ENCODE measurements at regions not wholly inside any gene's neighbourhood (a gene's known extent, or its start where the extent isn't known, plus 50 kb on each side); places are given as distances from the start of the nearest gene placed in this dataset.

DNA sequence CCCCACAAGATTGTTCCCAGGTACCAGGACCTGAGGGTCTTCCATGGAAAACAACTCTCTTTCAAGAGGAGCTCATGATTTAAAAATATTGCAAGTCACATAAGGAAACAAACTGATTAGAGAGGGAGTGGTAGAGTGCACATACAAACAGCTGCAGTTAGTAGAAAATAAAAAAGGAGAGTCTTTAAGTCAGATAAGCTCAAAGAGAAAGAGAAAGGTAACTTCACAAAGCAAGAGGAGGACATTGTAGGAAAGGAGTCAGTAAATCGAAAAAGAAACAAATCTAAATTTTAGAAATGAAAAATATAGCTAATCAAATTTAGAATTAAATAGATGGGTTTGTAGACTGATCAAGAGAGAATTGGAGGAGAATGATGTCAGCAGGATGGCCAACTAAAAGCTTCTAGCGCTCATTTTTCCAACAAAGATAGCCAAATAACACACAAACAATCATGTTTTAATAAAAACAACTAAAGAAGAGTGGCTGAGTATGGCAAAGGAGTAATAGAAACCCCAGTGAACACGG, 86.1 kb upstream of the CD53 start:
- no peak for TF ChIP-seq CTCF (IDR thresholded peaks at IDR 0.05; ENCODE audit: borderline replicate concordance, control extremely low read depth, extremely low read depth, insufficient read depth, missing control alignments)
- DNase-seq (ENCODE audit: low spot score) = no peak
- in situ Hi-C loops (cut with MboI; ENCODE audit: low sequenced_read_pairs, unreplicated experiment) = loop anchor here (10.0 kb wide), 1 partner anchor 208 kb away; no protein-coding TSS in a partner anchor

GRCh38 chr1:110785612-110786011, 87.3 kb upstream of the CD53 start:
- TF ChIP-seq CTCF (IDR thresholded peaks at IDR 0.05; ENCODE audit: borderline replicate concordance, control extremely low read depth, extremely low read depth, insufficient read depth, missing control alignments) = no peak
- DNase-seq (ENCODE audit: low spot score) = no peak
- in situ Hi-C loops (cut with MboI; ENCODE audit: low sequenced_read_pairs, unreplicated experiment) = loop anchor here (10.0 kb wide), 1 partner anchor 209 kb away; no protein-coding TSS in a partner anchor

- in situ Hi-C loops (cut with MboI; ENCODE audit: low sequenced_read_pairs, unreplicated experiment) = loop anchor here (10.0 kb wide), 1 partner anchor 210 kb away; no protein-coding TSS in a partner anchor
- no peak for TF ChIP-seq CTCF (IDR thresholded peaks at IDR 0.05; ENCODE audit: borderline replicate concordance, control extremely low read depth, extremely low read depth, insufficient read depth, missing control alignments)
- DNase-seq (ENCODE audit: low spot score) = no peak
Observed at GRCh38 chr1:110785055-110785454, 87.9 kb upstream of the CD53 start.

GRCh38 chr1:110783292-110783918, 89.5 kb upstream of the CD53 start:
- TF ChIP-seq CTCF (IDR thresholded peaks at IDR 0.05; ENCODE audit: borderline replicate concordance, control extremely low read depth, extremely low read depth, insufficient read depth, missing control alignments) = peak; percentile 94
- peak; percentile 68 for DNase-seq (ENCODE audit: low spot score)
- in situ Hi-C loops (cut with MboI; ENCODE audit: low sequenced_read_pairs, unreplicated experiment) = loop anchor here (5.0 to 10.0 kb wide), 2 partner anchors 166 to 211 kb away; no protein-coding TSS in a partner anchor

DNA sequence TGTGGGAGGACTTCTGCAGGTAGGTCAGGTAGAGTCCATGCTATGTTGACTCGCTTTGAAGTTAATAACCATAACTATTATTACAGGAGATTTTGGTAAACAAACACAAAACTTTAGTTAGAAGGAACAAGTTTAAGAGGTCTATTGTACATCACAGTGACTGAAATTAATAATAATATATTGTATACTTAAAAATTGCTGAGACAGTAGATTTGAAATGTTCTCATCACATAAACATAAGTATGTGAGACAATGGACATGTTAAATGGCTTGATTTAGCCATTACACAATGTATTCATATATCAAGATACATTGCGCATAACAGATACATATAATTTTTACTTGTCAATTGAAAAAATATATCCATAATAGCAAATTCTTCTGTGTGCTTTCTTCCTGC, 91.4 kb upstream of the CD53 start:
- TF ChIP-seq CTCF (IDR thresholded peaks at IDR 0.05; ENCODE audit: borderline replicate concordance, control extremely low read depth, extremely low read depth, insufficient read depth, missing control alignments) = no peak
- no peak for DNase-seq (ENCODE audit: low spot score)
- in situ Hi-C loops (cut with MboI; ENCODE audit: low sequenced_read_pairs, unreplicated experiment) = loop anchor here (5.0 to 10.0 kb wide), 2 partner anchors 164 to 213 kb away; no protein-coding TSS in a partner anchor

DNA sequence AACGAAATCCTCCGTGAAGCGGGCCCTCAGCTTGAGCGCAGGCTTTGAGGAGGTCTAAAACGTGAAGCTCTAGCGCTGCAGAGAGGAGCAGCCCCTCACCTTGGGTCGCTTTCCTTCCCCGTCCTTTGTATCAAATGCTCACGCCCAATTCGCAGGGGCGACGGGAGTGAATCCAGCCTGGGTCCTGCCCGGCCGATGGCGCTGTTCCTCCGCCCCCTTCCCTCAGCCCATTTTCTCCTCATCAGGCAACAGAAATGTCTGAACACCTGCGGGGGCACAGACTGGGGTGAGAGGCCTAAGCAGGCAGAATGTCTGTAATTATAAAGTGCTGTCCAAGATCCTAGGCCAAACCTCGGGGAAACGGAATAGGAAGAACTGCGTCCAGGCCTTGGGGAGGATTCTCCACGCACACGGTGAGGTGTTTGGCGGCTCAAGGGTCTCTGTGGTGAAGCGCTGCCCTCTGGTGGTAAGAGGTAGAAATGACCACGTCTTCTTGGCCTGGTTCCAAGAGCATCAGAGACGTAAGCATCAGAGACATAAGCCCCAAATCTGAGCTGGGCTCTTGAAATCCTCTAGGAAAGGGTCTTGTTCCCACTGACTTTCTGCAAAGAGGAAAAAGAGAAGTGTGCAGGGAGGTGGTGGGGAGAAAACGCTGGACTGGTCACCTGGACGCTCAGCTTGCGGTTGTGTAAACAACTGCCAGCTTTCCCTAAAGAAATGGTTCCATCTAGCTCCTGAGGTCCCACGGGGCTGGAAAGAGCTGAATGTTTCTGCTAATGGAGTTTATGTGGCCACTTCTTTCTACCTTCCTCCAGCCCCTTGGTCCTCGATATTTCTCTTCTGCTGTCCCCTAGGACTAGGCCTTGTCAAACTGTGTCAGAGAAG, 92.1 kb upstream of the CD53 start:
- in situ Hi-C loops (cut with MboI; ENCODE audit: low sequenced_read_pairs, unreplicated experiment) = loop anchor here (5.0 to 10.0 kb wide), 2 partner anchors 164 to 214 kb away; no protein-coding TSS in a partner anchor
- peak; percentile 75 for TF ChIP-seq CTCF (IDR thresholded peaks at IDR 0.05; ENCODE audit: borderline replicate concordance, control extremely low read depth, extremely low read depth, insufficient read depth, missing control alignments)
- DNase-seq (ENCODE audit: low spot score) = peak; percentile 71

Data from GM13976 (cell line).